Upper lobe of left lung (tissue), 4 donors: ENCODE measurements at regions not wholly inside any gene's neighbourhood (a gene's known extent, or its start where the extent isn't known, plus 50 kb on each side); places are given as distances from the start of the nearest gene placed in this dataset.

ENCODE experiments used
- EP300 ChIP-seq, 4 donors: sonication (generic); formaldehyde crosslinking; IDR thresholded peaks; one replicate each; pipeline ENCODE4 v1.5.1; 2017; ENCODE audit warnings: antibody characterized with exemption in 4 of 4, control low read depth in 2 of 4
- POLR2A ChIP-seq, 4 donors: fragments of 450-650 bp; IDR thresholded peaks; one replicate each; pipeline ENCODE4 v1.5.1; 2016 to 2017; ENCODE audit warnings: antibody characterized with exemption in 4 of 4, mild to moderate bottlenecking in 2 of 4
- POLR2AphosphoS5 ChIP-seq, 2 donors: sonication (generic); formaldehyde crosslinking; IDR thresholded peaks; one replicate each; pipeline ENCODE4 v1.5.1; 2017; ENCODE audit warnings: antibody characterized with exemption in 2 of 2
- TF ChIP-seq, protein P1 (sequence below), 6 experiments: fragments of 450-650 bp in 4 of 6; fragments of 200-600 bp in 2 of 6; sonication (generic) in 2 of 6; IDR thresholded peaks; one replicate each; pipeline ENCODE4 v1.5.1; 2016 to 2019; ENCODE audit warnings: antibody characterized with exemption in 6 of 6

DNA sequence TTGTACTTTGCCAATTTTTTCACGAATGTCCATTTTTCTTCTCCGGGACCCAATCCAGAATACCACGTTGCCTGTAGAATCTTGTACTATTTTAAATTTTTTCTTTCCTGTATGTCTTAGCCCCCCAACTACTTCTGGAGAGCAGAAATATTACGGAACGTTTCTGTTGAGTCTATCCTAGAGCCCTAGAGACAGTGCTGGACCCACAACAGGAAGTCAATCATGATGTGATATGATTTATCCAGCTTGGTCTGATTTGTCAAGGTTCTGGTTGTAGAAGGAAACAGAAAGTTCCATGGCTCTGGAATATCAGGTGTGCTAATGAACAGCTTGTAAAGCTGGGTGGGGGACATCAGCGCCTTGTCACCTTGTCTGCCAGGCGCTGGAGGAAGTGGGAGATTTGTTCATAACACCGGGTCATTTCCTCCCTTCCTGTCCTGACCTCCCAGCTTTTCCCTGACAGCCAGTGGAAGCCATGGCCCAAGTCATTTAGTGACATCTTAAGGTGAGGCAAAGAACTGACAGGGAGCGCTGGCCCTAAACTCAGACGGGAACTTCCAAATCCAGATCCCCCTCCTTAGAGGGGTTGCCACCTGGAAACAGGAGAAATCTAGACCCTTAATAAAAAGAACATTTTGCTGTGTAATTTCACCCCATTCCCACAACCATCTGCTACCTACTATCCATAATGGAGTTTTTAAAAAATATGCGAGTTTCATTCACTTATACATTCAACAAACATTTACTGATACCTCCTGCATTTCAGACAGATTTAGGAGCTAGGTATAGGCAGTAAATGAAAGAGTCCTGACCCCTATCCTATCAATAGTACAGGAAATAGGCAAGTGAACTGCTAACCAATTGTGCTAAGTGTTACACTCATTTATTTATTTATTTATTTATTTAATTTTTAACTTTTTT lies 130.5 kb downstream of the ZFP64 start:
- TF ChIP-seq EP300 (IDR thresholded peaks at IDR 0.05) (no peak), POLR2AphosphoS5 (IDR thresholded peaks at IDR 0.05) (no peak), POLR2A (IDR thresholded peaks at IDR 0.05) (no peak)
- TF ChIP-seq, protein P1, sequence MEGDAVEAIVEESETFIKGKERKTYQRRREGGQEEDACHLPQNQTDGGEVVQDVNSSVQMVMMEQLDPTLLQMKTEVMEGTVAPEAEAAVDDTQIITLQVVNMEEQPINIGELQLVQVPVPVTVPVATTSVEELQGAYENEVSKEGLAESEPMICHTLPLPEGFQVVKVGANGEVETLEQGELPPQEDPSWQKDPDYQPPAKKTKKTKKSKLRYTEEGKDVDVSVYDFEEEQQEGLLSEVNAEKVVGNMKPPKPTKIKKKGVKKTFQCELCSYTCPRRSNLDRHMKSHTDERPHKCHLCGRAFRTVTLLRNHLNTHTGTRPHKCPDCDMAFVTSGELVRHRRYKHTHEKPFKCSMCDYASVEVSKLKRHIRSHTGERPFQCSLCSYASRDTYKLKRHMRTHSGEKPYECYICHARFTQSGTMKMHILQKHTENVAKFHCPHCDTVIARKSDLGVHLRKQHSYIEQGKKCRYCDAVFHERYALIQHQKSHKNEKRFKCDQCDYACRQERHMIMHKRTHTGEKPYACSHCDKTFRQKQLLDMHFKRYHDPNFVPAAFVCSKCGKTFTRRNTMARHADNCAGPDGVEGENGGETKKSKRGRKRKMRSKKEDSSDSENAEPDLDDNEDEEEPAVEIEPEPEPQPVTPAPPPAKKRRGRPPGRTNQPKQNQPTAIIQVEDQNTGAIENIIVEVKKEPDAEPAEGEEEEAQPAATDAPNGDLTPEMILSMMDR (IDR thresholded peaks at IDR 0.05) = peak in 1 of 6 experiments; percentile 7
